ENCODE measurements at regions not wholly inside any gene's neighbourhood (a gene's known extent, or its start where the extent isn't known, plus 50 kb on each side); places are given as distances from the start of the nearest gene placed in this dataset.
"Not testable (repeated sequence)": the region's sequence is repeated elsewhere in the genome, so short reads cannot be mapped to it uniquely, and the experiment has no call there.

- FAIRE-seq: no peak
Observed at GRCh38 chr2:53103679-53104078, 663.9 kb upstream of the CHAC2 start.

- no peak for FAIRE-seq
Observed at GRCh38 chr2:53098696-53099078, 668.9 kb upstream of the CHAC2 start.

- no peak for FAIRE-seq
Observed at GRCh38 chr2:53096351-53096750, 671.3 kb upstream of the CHAC2 start.

GRCh38 chr2:53095664-53096063 is 671.9 kb upstream of the CHAC2 start:
- FAIRE-seq: no peak

GRCh38 chr2:53095227-53095626 is 672.4 kb upstream of the CHAC2 start:
- no peak for FAIRE-seq

GRCh38 chr2:53093355-53093754 is 674.2 kb upstream of the CHAC2 start:
- no peak for FAIRE-seq

- FAIRE-seq: no peak
Observed at GRCh38 chr2:53091183-53091582, 676.4 kb upstream of the CHAC2 start.

- no peak for FAIRE-seq
Observed at GRCh38 chr2:53087874-53088461, 679.6 kb upstream of the CHAC2 start.

GRCh38 chr2:53087262-53087873 is 680.2 kb upstream of the CHAC2 start:
- peak; percentile 88 for FAIRE-seq

GRCh38 chr2:53077413-53077812 is 690.2 kb upstream of the CHAC2 start:
- FAIRE-seq: no peak

GRCh38 chr2:53075760-53076159 is 691.8 kb upstream of the CHAC2 start:
- FAIRE-seq: peak; percentile 69

GRCh38 chr2:53067533-53067932 is 700.1 kb upstream of the CHAC2 start:
- no peak for FAIRE-seq

GRCh38 chr2:53067056-53067455 is 700.5 kb upstream of the CHAC2 start:
- FAIRE-seq: no peak

- FAIRE-seq: peak; percentile 55
Observed at GRCh38 chr2:53064154-53064553, 703.5 kb upstream of the CHAC2 start.

GRCh38 chr2:53058526-53058925 is 709.1 kb upstream of the CHAC2 start:
- FAIRE-seq: no peak

GRCh38 chr2:53053937-53054336 is 713.7 kb upstream of the CHAC2 start:
- no peak for FAIRE-seq

GRCh38 chr2:53051157-53051556 is 716.4 kb upstream of the CHAC2 start:
- no peak for FAIRE-seq

- no peak for FAIRE-seq
Observed at GRCh38 chr2:53040536-53041229, 726.9 kb upstream of the CHAC2 start.

- no peak for FAIRE-seq
Observed at GRCh38 chr2:53036196-53036595, 731.4 kb upstream of the CHAC2 start.

GRCh38 chr2:53035153-53035552 is 732.5 kb upstream of the CHAC2 start:
- no peak for FAIRE-seq

GRCh38 chr2:53033411-53033810 is 734.2 kb upstream of the CHAC2 start:
- FAIRE-seq: no peak

GRCh38 chr2:53028746-53029423 is 738.7 kb upstream of the CHAC2 start:
- FAIRE-seq: no peak

- no peak for FAIRE-seq
Observed at GRCh38 chr2:53028225-53028624, 739.4 kb upstream of the CHAC2 start.

- not testable (repeated sequence) for FAIRE-seq
Observed at GRCh38 chr2:53022248-53022647, 745.4 kb upstream of the CHAC2 start.

Data from islet of Langerhans (tissue), 1 donor.